ENCODE measurements at regions not wholly inside any gene's neighbourhood (a gene's known extent, or its start where the extent isn't known, plus 50 kb on each side); places are given as distances from the start of the nearest gene placed in this dataset.
"Not testable (repeated sequence)": the region's sequence is repeated elsewhere in the genome, so short reads cannot be mapped to it uniquely, and the experiment has no call there.

DNA sequence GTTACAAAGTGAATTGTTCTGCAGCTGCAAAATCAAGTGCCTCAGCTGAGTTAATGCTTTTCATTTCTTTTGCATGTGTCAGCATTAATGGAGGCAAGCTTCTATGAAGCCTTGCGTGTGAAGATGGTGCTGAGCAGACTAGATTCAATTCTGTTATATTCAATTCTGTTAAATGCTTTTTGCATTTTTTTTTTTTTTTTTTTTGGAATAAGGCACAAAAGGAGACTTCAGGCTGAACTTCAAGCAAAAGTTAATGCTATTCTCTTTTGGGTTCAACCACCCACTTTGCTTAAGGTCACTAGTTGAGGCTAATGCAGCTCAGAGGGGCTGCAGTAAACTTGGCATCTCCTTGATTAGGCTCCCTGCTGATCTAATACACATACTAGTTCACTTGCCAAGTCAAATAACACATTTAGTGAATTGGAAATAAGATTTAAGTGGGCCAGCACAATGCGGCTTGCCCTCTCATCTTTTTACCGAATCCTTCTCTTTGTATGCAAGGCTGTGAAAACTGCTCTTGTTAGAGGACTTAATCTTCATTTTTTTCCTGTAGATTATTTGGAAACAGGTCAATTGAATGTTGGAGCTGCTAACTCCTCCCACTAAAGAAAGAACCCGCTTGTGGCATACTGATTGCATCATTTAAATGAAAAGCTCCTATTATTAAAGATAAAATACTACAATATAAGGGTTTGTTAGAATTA lies 1020.2 kb downstream of the NR2F1-AS1 start:
- no peak for DNase-seq (ENCODE audit: low spot score)

DNA sequence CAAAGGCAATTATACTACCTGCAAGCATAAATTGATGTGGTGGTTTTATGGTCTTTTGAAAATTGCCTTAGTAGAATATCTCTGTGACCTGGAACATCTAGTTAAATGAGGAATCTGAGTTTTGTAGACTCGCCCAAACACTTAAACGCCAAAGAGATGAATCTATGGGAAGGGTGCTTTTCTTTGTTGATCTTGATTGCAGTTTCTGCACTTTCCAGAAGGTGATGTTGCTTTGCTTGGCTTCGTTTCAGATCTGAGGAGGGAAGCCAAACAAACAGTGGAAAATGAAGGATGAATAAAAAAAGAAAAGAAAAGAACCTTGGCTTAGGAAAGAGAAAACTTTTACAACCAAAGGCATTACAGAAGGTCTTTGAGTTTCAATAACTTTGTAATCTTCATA lies 1021.2 kb downstream of the NR2F1-AS1 start:
- DNase-seq (ENCODE audit: low spot score): no peak

DNA sequence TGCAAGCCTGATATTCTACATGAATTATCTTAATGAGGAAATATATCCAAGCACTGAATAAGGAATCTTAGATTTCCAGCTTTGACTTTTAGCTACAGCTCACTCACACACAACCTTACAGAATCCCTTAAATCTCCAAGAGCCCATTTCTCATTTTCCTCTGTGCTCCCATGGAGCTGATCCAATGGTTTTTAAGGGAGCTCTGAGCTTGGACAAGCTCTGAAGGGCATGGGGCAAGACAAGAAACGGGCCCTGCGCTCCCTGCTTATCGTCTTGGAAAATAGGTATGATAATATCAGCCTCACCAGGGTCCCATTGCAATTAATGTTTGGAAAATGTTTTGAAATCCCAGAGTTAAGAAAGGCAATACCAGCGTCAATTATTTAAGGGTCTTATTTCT lies 1021.7 kb downstream of the NR2F1-AS1 start:
- DNase-seq (ENCODE audit: low spot score): no peak

DNA sequence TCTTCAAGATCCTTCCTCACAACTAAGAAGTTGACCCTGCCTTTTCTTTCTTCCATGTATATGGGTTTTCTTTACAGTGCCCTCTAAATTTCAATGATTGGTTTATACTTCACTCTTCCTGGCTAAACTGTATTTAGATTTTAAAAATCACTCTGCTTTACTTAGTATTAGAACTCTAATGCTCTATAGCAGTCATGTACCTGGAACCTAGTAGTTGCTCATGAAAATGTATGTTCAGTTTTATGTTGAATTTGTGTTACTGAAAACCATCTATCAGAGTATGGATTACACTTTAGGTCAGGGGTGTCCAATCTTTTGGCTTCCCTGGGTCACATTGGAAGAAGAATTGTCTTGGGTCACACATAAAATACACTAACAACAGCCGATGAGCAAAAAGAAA lies 1024.3 kb downstream of the NR2F1-AS1 start:
- DNase-seq (ENCODE audit: low spot score): no peak

DNA sequence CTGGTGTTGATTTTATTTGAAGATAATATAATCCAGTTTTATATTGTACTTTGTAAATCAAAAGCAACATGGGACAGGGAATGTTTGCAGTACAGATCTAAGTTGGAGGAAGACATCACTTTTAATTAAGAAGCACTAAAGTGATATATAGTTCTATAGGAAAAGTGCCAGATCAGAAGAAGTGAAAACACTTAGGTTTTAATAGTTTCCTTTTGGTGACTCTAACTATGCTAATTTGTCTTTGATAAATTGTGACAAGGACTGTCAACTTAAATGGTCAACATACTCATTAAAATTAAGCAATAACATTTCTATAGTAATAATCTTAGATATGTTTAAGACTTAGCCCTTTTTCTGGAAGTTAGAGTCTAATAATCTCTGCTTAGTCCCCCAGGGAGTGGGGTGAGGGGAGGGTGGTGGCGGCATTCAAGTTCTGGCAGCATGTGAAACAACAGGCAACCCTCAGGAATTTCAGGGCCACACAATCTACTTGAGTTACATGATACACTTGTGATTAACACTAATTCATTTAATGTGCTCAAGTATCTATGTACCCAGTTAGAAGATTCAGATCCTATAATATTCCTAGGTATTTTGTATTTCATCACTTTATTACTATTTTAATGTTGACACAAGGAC lies 1026.5 kb downstream of the NR2F1-AS1 start:
- no peak for DNase-seq (ENCODE audit: low spot score)

DNA sequence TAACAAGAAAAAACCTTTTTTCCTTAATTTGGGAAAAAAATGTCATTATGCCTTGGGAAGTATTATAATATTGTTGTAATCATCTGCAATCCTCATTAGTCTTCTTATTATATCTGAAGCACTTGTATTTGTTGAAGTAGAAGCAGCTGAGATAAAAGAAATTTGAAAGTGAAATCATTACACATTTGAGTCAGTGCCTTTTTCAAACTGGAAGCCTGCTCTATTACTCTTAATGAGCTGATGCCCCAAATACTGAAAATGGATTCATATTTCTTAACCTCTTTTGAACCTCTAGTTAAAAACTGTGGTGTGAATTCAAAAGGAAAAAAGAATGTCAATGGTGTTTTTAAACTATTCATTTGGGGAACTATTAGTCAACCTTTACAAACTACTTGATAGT lies 1027.7 kb downstream of the NR2F1-AS1 start:
- DNase-seq (ENCODE audit: low spot score): no peak

DNA sequence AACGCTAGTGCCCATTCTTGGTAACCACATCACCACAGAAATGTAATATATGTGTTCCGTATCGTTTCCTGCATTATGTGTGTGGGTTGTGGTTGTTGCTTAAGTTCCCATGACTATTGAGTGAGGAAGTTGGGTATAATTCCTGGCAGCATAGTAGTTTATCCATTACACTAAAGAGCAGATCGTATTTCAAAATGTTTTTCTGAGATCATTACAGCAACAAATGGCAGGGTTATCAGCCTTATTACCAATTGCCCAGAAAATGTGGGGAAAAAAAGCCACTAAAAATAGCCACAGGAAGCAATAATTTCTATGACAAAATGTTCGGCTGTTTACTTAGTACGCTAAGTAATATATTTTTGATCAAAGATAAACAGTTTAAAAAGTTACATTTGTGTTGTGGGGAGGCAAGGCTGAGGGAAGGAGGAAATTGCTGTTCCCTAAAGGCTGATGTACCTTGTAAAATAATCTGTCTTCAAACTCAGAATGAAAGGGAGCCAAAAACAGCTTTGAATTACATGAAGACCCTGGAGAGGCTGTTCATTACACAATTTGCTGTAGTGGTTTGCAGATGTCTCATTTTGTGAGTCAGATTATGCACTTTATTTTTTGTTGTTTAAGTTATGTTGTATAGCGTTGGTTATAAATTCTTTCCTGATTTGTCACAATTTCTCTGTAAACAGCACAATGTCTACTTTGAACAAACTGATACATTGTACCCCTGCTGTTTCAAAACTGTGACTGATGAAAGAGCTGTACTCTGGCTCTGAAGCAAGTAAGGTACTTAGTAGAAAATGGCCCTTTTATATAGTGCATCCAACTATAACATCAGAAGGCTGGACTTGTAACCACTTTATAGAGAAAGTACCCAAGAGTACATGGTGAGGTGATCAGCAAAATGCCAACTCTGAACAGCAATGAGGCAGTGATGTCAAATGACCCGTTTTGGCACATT lies 1028.5 kb downstream of the NR2F1-AS1 start:
- no peak for DNase-seq (ENCODE audit: low spot score)

DNA sequence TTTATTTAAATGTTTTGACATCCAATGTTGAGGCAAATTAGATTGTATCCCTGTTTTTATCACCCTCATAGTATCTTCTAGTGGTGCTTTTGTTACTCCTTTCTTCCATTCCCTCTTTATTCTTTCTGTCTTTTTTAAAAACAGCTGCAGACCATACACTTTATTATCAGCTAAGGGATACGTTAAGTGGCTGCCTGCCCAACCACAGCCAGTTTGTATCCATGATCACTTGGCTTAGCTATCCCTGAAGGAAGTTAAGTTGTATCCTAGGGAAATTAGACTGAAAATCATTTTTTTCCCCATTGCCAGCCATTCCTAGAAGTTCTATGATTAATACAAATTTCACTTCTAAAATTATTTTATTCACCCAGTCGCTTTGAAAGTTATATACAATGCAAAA lies 1032.7 kb downstream of the NR2F1-AS1 start:
- DNase-seq (ENCODE audit: low spot score): no peak

DNA sequence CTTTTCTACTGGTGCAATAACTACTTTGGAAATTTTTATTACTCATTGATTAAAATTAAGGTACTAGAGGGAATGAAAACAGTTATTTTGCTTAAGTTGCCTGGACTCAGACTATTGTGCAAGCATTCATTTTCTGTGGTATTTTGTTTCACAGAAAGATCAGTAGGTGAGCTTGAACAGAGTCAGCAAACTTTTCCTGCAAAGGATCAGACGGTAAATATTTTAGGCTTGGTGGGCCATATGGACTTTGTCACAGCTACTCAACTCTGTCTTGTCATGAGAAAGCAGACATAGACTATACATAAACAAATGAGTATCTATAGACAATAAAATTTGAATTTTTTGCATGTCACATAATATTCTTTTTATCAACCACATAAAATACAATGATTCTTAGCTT lies 1036.4 kb downstream of the NR2F1-AS1 start:
- no peak for DNase-seq (ENCODE audit: low spot score)

DNA sequence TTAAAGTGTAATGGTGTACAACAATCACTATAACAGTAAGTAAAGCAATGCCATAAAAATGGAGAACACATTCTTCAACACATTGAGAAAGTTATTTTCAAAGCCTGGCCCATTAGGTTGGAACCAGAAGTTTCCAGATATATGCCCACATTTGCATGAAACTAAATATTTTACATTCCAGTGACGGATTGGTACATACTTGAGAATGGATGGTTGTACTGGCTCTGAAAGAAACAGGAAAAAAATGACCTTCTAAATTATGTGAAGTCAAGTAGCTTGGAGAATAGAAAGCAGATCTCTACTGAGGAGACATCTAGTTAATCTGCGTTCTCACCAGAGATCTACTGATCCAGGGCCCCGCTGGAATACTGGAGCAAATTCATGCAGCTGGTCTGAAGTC lies 1037.0 kb downstream of the NR2F1-AS1 start:
- DNase-seq (ENCODE audit: low spot score): no peak

DNA sequence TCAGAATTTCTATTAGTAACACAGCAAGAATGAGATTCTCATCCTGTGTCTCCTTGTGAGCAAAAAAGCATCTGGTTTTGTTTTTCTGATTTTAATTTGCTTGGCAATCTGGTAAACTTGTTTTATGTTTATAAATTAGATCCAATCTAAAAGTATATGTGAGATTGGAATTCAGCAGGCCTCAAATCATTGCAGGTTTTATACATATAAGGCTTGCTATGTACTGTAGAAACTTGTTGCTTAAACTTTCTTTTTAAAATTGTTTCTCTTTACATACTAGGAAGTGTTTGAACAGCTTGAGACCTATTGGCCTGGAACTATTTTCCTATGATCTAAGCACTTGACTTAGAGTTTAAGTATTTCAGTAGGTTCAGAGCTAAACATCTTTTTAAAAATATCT lies 1037.8 kb downstream of the NR2F1-AS1 start:
- DNase-seq (ENCODE audit: low spot score): no peak

DNA sequence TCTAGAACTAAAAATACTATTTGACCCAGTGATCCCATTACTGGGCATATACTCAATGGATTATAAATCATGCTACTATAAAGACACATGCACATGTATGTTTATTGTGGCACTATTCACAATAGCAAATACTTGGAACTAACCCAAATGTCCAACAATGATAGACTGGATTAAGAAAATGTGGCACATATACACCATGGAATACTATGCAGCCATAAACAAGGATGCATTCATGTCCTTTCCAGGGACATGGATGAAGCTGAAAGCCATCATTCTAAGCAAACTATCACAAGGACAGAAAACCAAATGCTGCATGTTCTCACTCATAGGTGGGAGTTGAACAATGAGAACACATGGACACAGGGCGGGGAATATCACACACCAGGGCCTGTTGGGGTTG lies 1039.0 kb downstream of the NR2F1-AS1 start:
- DNase-seq (ENCODE audit: low spot score): not testable (repeated sequence)

DNA sequence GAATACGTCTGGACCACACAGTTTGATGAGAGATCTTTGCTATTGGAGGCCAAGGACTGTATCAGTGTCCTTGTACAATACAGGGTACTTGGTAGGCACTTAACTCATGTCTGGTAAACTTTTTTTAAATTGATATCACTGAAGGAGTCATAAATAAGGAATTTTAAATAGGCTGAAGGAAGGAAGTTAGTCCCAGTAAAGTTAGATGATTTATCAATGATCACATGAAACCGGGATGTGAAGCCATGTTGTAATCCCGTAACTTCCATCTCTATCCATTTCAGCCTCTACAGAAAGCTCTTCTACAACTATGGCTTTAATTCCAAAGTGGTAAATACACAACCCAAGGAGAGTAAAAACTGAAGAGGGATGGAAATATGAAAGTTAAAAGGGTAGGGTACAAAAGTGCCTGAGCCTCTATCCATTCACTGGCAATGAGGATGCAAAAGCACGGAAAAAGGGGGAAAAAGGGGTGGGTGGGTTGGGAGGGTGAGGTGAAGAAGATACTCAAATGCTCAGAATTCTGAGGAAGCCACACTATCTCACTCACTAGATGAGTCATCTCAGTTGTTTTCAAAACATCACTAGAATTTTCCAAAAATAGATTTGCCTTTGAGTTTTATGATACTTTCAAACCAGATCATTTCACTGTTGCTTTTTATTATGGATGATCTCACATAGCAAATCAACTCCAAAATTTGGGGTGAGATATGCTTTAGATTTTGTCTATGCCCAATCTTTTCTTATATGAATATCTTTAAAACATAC lies 1053.5 kb downstream of the NR2F1-AS1 start:
- no peak for DNase-seq (ENCODE audit: low spot score)

DNA sequence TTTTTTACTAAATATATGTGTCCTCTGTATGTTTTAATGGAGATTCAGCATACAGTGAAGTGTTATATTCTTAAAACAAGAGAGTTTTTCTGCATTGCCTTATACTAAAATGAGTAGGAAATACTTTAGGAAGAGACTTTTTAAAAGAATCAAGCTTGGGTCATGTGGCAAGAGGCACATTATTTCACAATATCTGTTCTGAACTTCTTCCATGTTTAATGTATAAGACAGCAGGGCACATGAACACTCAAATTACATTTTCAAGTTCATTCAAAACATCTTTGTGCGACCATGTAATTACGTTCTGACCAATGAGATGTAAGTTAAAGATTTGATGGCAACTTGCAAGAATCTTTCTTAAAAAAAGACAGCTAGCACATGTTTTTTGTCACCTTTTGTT lies 1055.9 kb downstream of the NR2F1-AS1 start:
- no peak for DNase-seq (ENCODE audit: low spot score)

DNA sequence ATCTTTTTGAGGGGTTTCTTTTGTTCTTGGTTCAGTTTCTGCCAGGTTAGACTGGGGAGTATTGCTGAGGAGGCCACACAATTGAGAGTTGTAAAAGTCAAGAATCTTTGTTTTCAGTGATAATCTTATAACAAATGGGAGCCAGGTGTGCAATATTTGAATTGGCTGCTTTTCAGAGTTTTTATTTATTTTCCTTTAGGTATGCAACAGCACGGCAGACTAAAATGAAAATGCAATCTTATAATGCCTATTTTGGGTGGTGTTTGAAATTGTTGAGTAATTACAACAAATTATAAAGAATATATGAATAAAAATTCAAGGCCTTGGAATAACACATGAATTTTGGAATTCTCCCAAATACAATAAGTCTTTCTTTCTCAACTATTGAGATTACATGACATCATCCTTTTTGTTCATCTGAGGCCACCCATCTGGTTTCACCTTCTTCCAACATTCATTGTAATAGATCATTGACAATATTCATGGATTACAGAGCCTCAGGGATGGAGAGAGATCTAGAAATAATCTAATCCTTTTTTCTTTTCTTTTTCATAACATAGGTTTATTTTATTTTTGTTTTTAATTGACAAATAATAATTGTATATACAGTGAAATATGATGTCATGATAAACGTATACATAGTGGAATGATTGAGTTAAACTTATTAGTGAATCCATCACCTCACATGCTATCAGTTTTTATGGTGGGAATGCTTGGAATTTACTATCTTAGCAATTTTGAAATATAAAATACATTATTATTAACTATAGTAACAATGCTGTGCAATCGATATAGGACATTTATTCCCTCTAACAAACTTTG lies 1061.0 kb downstream of the NR2F1-AS1 start:
- DNase-seq (ENCODE audit: low spot score): no peak

DNA sequence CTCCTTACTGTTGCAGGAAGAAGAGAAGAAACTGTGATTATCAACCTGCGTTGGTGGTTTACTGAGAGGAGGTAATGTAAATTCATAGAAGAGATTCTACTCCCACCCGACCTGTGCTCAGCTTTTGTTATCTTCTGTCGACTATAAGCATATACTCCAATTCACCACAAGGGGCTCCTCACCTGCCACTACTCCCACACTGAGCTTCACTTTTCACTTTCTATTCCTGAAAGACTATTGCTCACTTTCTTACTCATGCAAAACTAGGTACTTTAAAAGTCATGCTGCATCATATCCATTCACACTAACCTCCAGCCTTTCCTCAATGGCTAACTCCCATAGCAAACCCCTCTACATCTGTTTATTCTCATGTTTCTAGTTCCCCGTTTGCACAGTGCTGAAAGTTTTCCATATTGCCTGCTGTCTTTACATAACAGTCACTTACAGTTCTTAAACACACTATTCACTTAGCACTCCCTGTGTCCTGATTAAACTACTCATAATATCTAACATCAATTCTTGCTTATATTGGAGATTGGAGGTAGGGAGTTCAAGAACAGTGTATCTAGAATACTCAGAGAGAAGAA lies 1062.6 kb downstream of the NR2F1-AS1 start:
- DNase-seq (ENCODE audit: low spot score): no peak

DNA sequence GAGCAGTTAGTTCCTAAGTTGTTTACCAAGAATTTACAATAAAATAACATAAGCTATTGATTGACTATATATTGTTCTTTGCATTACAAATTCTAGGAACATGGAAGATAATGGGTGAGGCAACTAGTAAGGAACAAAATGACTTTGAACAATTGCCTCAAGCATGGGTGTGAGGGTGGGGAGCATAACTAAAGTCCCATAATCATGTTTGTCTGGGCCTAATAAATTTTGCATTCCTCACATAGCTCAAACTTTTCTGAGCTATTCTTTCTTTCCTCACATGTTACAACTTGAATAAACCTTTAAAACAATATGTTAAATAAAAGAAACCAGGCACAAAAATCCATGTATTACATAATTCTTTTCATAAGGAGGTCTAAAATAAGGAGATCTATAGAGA lies 1066.1 kb downstream of the NR2F1-AS1 start:
- no peak for DNase-seq (ENCODE audit: low spot score)

DNA sequence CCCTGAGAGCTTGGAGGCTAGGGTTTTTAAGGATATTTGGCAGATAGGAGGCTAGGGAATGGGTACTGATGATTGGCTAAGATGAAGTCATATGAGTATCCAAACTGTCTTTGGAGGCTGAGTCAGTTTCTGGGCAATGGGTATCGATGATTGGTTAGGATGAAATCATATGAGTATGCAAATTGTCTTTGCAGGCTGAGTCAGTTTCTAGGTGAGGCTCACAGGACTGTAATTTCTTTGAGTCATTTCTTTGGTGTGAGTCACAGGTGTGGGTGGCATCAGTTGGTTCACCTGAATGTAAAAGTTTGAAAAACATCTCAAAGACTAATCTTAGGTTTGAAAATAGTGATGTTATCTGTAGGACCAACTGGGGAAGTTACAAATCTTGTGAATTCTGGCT lies 1068.0 kb downstream of the NR2F1-AS1 start:
- no peak for DNase-seq (ENCODE audit: low spot score)

DNA sequence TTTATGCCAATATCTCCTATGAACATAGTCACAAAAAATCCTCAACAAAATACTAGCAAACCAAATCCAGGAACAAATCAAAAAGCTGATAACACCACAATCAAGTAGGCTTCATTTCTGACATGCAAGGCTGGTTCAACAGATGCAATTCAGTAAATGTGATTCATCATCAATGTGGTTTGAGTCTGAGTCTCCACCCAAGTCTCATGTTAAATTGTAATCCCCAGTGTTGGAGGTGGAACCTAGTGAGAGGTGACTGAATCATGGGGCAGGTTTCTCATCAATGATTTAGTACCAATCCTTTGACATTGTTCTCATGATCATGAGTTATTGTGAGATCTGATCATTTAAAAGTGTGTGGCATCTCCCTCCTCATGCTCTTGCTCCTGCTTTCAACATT lies 1072.7 kb downstream of the NR2F1-AS1 start:
- DNase-seq (ENCODE audit: low spot score): no peak

DNA sequence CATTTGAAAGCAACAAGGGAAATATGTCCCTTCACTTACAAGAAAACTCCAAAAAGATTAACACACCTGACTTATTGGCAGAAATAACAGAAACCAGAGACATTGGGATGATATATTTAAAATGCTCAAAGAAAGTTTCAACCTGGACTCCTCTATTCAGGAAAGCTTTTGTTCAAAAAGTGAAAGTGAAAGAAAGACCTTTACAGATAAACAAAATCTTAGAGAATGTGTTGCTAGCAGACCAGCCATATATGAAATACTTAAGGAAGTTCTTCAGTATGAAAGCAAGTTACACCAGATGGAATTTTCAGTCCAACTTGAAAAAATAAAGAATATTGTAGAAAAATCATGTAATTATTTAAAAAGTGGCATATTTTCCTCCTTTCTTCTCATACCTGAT lies 1075.1 kb downstream of the NR2F1-AS1 start:
- DNase-seq (ENCODE audit: low spot score): no peak

DNA sequence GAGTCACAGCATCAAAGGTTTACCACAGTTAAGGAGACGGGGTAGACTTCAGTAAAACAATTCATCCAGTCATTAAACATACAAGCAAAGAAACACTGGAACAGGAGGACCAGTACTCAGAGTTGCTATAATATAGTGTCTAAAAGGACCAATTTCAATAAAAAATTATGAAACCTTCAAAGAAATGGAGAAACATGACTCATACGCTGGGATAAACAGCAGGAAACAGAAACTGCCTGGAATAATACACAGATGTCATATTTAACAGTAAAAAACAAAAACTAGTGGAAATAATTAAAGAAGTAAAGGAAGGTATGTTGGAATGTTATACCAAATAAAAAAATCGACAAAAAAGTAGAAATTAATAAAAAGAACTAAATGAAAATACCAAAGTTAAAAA lies 1075.9 kb downstream of the NR2F1-AS1 start:
- DNase-seq (ENCODE audit: low spot score): no peak
